IMR-90 (cell line): ENCODE measurements at regions not wholly inside any gene's neighbourhood (a gene's known extent, or its start where the extent isn't known, plus 50 kb on each side); places are given as distances from the start of the nearest gene placed in this dataset.

ENCODE experiments used
- ATAC-seq: fragments of 200-7000 bp; cut with Tn5 transposase; 2 replicates; pipeline ENCODE4 v1.9.1; 2020; ENCODE audit warnings: low read depth, mild to moderate bottlenecking, moderate library complexity
- BruUV-seq: library from RNA; stranded (reverse); fragments of 400-500 nt; replicated peaks from 2 replicates; lab custom pipeline; 2021; lab: Mats Ljungman, UMichigan
- CTCF ChIA-PET: fragments of 300-600 bp; formaldehyde crosslinking; extraction: SDS; loops from one replicate; lab custom pipeline; 2021; ENCODE audit warnings: antibody characterized with exemption; lab: Yijun Ruan, JAX
- POLR2A ChIA-PET: fragments of 300-600 bp; sonication (Branson Sonifier 250); formaldehyde crosslinking; loops from one replicate; lab custom pipeline; 2022; ENCODE audit warnings: antibody characterized with exemption; ENCODE audit not compliant: unreplicated experiment; lab: Charles Lee
- DNase-seq: peaks from one replicate; pipeline ENCODE4 v3.0.0; 2013
- H2AFZ ChIP-seq: replicated peaks from 2 replicates; pipeline ENCODE3; 2013; ENCODE audit warnings: low read length, mild to moderate bottlenecking; ENCODE audit not compliant: poor library complexity
- H2AK5ac ChIP-seq: 2 replicates; pipeline ENCODE4 v1.6.1; 2013; ENCODE audit warnings: low read depth, low read length, inconsistent platforms
- H2AK9ac ChIP-seq: replicated peaks from 2 replicates; pipeline ENCODE3; 2013; ENCODE audit warnings: mild to moderate bottlenecking, low read depth, low read length, moderate library complexity; ENCODE audit not compliant: poor library complexity
- H2BK120ac ChIP-seq: 2 replicates; pipeline ENCODE4 v1.6.1; 2013; ENCODE audit warnings: low read depth, low read length, inconsistent platforms
- H2BK15ac ChIP-seq: 3 replicates; pipeline ENCODE4 v1.6.1; 2013; ENCODE audit warnings: low read depth, low read length, inconsistent platforms
- H2BK20ac ChIP-seq: 2 replicates; pipeline ENCODE4 v1.6.1; 2013; ENCODE audit warnings: low read depth, mild to moderate bottlenecking, inconsistent platforms, low read length, moderate library complexity
- H2BK5ac ChIP-seq: 2 replicates; pipeline ENCODE4 v1.6.1; 2013; ENCODE audit warnings: mild to moderate bottlenecking, low read depth, low read length, inconsistent platforms; ENCODE audit not compliant: poor library complexity, severe bottlenecking
- H3K14ac ChIP-seq: replicated peaks from 2 replicates; pipeline ENCODE4 v1.6.1; 2013; ENCODE audit warnings: low read depth, low read length, inconsistent platforms
- H3K18ac ChIP-seq: 2 replicates; pipeline ENCODE4 v1.6.1; 2013; ENCODE audit warnings: low read depth, low read length, control low read depth
- H3K23ac ChIP-seq: 2 replicates; pipeline ENCODE4 v1.6.1; 2013; ENCODE audit warnings: low read depth, low read length, inconsistent platforms
- H3K27ac ChIP-seq: 2 replicates; pipeline ENCODE4 v1.5.1; 2013; ENCODE audit warnings: mild to moderate bottlenecking, control low read depth, low read length; ENCODE audit not compliant: insufficient read depth
- H3K27me3 ChIP-seq: 2 replicates; pipeline ENCODE4 v1.6.1; 2013; ENCODE audit warnings: low read length; ENCODE audit not compliant: control insufficient read depth, insufficient read depth
- H3K36me3 ChIP-seq: 2 replicates; pipeline ENCODE4 v1.6.1; 2013; ENCODE audit warnings: low read length, mixed read lengths; ENCODE audit not compliant: control insufficient read depth, insufficient read depth
- H3K4ac ChIP-seq: 2 replicates; pipeline ENCODE4 v1.6.1; 2013; ENCODE audit warnings: low read depth, low read length, inconsistent platforms
- H3K4me1 ChIP-seq: 2 replicates; pipeline ENCODE4 v1.6.1; 2013; ENCODE audit warnings: low read length, mixed read lengths; ENCODE audit not compliant: control insufficient read depth, insufficient read depth
- H3K4me2 ChIP-seq: 2 replicates; pipeline ENCODE4 v1.6.1; 2013; ENCODE audit warnings: low read depth, mild to moderate bottlenecking, control low read depth, low read length, moderate library complexity
- H3K4me3 ChIP-seq: 2 replicates; pipeline ENCODE4 v1.5.1; 2013; ENCODE audit warnings: low read depth, mild to moderate bottlenecking, control low read depth, low read length, moderate library complexity; ENCODE audit not compliant: insufficient read depth
- H3K56ac ChIP-seq: 2 replicates; pipeline ENCODE4 v1.6.1; 2013; ENCODE audit warnings: low read length, inconsistent platforms; ENCODE audit not compliant: insufficient read depth; ENCODE audit errors: extremely low read depth
- H3K79me1 ChIP-seq, 2 experiments: 2 replicates each; pipeline ENCODE4 v1.6.1; 2013; ENCODE audit warnings: low read length in 2 of 2, inconsistent platforms in 1 of 2, low read depth in 1 of 2
- H3K9ac ChIP-seq: 2 replicates; pipeline ENCODE4 v1.6.1; 2013; ENCODE audit warnings: low read depth, low read length, control low read depth
- H3K9me1 ChIP-seq: 2 replicates; pipeline ENCODE4 v1.6.1; 2013; ENCODE audit warnings: low read length, inconsistent platforms; ENCODE audit not compliant: insufficient read depth
- H3K9me3 ChIP-seq: 2 replicates; pipeline ENCODE4 v1.6.1; 2013; ENCODE audit warnings: low read length; ENCODE audit not compliant: control insufficient read depth, insufficient read depth
- H4K20me1 ChIP-seq: 2 replicates; pipeline ENCODE4 v1.6.1; 2013; ENCODE audit warnings: low read length, inconsistent platforms; ENCODE audit not compliant: insufficient read depth
- H4K5ac ChIP-seq: 2 replicates; pipeline ENCODE4 v1.6.1; 2013; ENCODE audit warnings: mild to moderate bottlenecking, low read depth, low read length, control low read depth
- H4K8ac ChIP-seq, 2 experiments: 2 replicates each; pipeline ENCODE4 v1.6.1; 2013; ENCODE audit warnings: low read depth in 2 of 2, low read length in 2 of 2, control low read depth in 1 of 2, inconsistent platforms in 1 of 2
- H4K91ac ChIP-seq: 2 replicates; pipeline ENCODE4 v1.6.1; 2013; ENCODE audit warnings: low read depth, low read length, inconsistent platforms; ENCODE audit not compliant: insufficient read depth
- BHLHE40 ChIP-seq: fragments of 150-350 bp; IDR thresholded peaks from 2 replicates; pipeline ENCODE4 v1.6.1; 2016; ENCODE audit warnings: mild to moderate bottlenecking, low read depth, low read length
- CEBPB ChIP-seq: IDR thresholded peaks from 2 replicates; pipeline ENCODE4 v1.6.1; 2012; ENCODE audit warnings: low read depth, low read length, improper control_type of control experiment
- CHD1 ChIP-seq: IDR thresholded peaks from 2 replicates; pipeline ENCODE4 v1.6.1; 2012; ENCODE audit warnings: low read depth, low read length, improper control_type of control experiment
- FOS ChIP-seq: fragments of 150-350 bp; IDR thresholded peaks from 2 replicates; pipeline ENCODE4 v1.6.1; 2016; ENCODE audit warnings: low read depth, low read length
- MAFK ChIP-seq: IDR thresholded peaks from 2 replicates; pipeline ENCODE4 v1.6.1; 2012; ENCODE audit warnings: low read depth, low read length, improper control_type of control experiment
- NFE2L2 ChIP-seq: fragments of 150-350 bp; IDR thresholded peaks from 2 replicates; pipeline ENCODE4 v1.6.1; 2016; ENCODE audit warnings: low read depth, mild to moderate bottlenecking, low read length
- RCOR1 ChIP-seq: IDR thresholded peaks from 2 replicates; pipeline ENCODE4 v1.6.1; 2012; ENCODE audit warnings: mild to moderate bottlenecking, low read length, improper control_type of control experiment; ENCODE audit not compliant: insufficient replicate concordance
- SMC3 ChIP-seq: fragments of 150-350 bp; IDR thresholded peaks from 2 replicates; pipeline ENCODE4 v1.6.1; 2016; ENCODE audit warnings: low read depth, mild to moderate bottlenecking, antibody characterized with exemption, low read length, moderate library complexity
- WGBS, 2 experiments: methylation state at CpG; one replicate each; pipeline versions ENCODE4 v1.1.5 to v1.1.7; 2013; ENCODE audit warnings: missing lambda C conversion rate in 2 of 2; ENCODE audit not compliant: insufficient read length in 1 of 2; ENCODE audit errors: extremely low coverage in 2 of 2; 5-methylcytosine and 5-hydroxymethylcytosine counted together
- dilution Hi-C: fragments of 300-500 bp; cut with HindIII; formaldehyde crosslinking; loops from one replicate; pipeline ENCODE4 v1.14.3; 2018; ENCODE audit warnings: low sequenced_read_pairs; ENCODE audit not compliant: unreplicated experiment
- in situ Hi-C: fragments of 300-500 bp; cut with MboI; formaldehyde crosslinking; loops from 3 replicates; pipeline ENCODE4 v1.14.3; 2019; ENCODE audit warnings: low sequenced_read_pairs, inconsistent platforms, mixed read lengths
- intact Hi-C: fragments of 100-400 bp; cut with micrococcal nuclease; formaldehyde crosslinking; loops from 2 replicates; pipeline ENCODE4 v1.10.0; 2022
- TF ChIP-seq, protein P1 (sequence below): fragments of 150-350 bp; IDR thresholded peaks from 2 replicates; pipeline ENCODE4 v1.6.1; 2017; ENCODE audit warnings: mild to moderate bottlenecking, antibody characterized with exemption, low read length, low read depth
- TF ChIP-seq, protein P2 (sequence below): conservative IDR thresholded peaks from 2 replicates; pipeline ENCODE4 v1.5.1; 2012; ENCODE audit warnings: mild to moderate bottlenecking, low read depth, low read length, improper control_type of control experiment
- TF ChIP-seq, protein P3 (sequence below): fragments of 150-350 bp; IDR thresholded peaks from 2 replicates; pipeline ENCODE4 v1.6.1; 2016; ENCODE audit warnings: low read depth, mild to moderate bottlenecking, low read length, moderate library complexity, borderline replicate concordance

DNA sequence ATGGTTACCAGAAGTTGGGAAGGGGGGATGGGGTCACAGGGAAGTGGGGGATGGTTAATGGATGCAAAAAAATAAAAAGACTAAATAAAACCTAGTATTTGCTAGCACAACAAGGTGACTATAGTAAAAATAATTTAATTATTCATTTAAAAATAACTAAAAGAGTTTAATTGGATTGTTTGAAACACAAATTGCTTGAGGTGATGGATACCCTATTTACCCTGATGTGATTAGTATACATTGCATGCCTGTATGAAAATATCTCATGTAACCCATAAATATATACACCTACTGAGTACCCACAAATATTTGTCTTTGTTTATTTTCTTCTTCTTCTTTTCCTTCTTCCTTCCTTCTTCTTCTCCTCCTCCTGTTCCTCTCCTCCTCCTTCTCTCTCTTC lies 57.8 kb upstream of the MACF1 start (continued):
- TF ChIP-seq CEBPB = no peak
- TF ChIP-seq, protein P1, sequence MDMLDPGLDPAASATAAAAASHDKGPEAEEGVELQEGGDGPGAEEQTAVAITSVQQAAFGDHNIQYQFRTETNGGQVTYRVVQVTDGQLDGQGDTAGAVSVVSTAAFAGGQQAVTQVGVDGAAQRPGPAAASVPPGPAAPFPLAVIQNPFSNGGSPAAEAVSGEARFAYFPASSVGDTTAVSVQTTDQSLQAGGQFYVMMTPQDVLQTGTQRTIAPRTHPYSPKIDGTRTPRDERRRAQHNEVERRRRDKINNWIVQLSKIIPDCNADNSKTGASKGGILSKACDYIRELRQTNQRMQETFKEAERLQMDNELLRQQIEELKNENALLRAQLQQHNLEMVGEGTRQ = no peak

DNA sequence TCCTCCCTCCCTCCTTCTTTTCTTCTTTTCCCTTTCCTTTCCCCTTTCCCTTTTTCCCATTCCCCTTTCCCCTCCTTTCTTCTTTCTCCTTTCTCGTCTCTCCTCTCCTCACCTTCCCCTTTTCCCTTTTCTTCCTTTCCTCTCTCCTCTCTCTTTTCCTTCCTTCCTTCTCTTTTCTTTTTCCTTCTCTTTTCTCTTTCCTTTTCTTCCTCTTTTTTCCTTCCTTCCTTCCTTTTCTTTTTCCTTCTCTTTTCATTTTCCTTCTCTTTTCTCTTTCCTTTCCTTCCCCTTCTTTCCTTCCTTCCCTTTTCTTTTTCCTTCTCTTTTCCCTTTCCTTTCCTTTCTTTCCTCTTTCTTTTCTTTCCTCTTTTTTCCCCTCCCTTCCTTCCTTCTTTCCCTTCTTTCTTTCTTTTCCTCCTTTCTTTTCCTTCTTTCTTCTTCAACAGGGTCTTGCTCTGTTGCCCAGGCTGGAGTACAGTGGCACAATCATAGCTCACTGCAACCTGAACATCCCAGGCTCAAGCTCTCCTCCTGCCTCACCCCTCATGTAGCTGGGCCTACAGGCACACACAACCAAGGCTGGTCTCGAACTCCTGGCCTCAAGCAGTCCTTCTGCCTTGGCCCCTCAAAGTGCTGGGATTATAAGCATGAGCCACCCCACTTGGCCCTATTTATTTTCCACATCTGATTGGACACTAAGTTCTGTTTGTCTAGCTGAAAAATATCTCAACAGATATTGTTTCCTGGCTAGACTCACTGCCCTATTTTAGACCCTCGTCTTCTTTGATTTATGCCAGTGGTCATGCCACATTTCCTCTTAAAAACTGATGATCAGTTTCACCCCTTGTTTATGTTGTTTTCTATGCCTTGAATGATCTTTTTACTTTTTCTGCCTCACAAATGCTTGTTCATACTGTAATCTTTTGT lies 57.1 kb upstream of the MACF1 start:
- Histone ChIP-seq H4K8ac (peak overlapping the region; percentile 39 to 68; a peak in 2 of 4 replicates), H2BK120ac (peak overlapping the region; percentile 52; the same call in 1 of the 2 replicates), H2AK9ac (no peak overlapping the region), H3K14ac (0 out of 2 replicates have a peak overlapping the region, but pooled peaks have one; percentile 7), H3K56ac (no peak overlapping the region), H3K4me1 (peaks cover 29% of the 10 kb centered on the region), H2BK5ac (peak overlapping the region; percentile 61), H3K4me2 (no peak overlapping the region), H3K36me3 (0 out of 2 replicates have a peak, but pooled peaks cover 1% of the 10 kb centered on the region), H3K9me3 (no peaks in the 10 kb centered on the region), H3K27me3 (no peaks in the 10 kb centered on the region), H4K20me1 (peaks cover 11% of the 10 kb centered on the region), H2AK5ac (peak overlapping the region; percentile 47), H3K79me1 (peaks cover 26 to 76% of the 10 kb centered on the region in 2 experiments), H3K4me3 (no peak overlapping the region), H2BK20ac (no peak overlapping the region; the same call in 1 of the 2 replicates), H3K18ac (peak overlapping the region; percentile 76), H4K5ac (peak overlapping the region; percentile 79), H3K9ac (no peak overlapping the region), H3K23ac (no peak overlapping the region), H3K4ac (peak overlapping the region; percentile 26), H4K91ac (no peak overlapping the region), H2AFZ (no peak overlapping the region), H3K9me1 (peaks cover 24% of the 10 kb centered on the region), H2BK15ac (peak overlapping the region; percentile 65; the same call in 1 of the 3 replicates), H3K27ac (peak overlapping the region; percentile 30; the same call in 1 of the 2 replicates)
- in situ Hi-C loops = no loop called here
- WGBS, 2 experiments = 100% methylated on average over 1 of the region's 3 CpGs
- POLR2A ChIA-PET = interaction anchor here (0.7 to 0.8 kb wide), 2 partner anchors 26 to 37 kb away, joined by 11 to 34 read pairs; no protein-coding TSS in a partner anchor
- intact Hi-C loops = no loop called here
- DNase-seq (no peak), ATAC-seq (no peak)
- dilution Hi-C loops = no loop called here
- CTCF ChIA-PET = no interaction called here
- BruUV-seq = no TSS peak
- TF ChIP-seq, protein P2, sequence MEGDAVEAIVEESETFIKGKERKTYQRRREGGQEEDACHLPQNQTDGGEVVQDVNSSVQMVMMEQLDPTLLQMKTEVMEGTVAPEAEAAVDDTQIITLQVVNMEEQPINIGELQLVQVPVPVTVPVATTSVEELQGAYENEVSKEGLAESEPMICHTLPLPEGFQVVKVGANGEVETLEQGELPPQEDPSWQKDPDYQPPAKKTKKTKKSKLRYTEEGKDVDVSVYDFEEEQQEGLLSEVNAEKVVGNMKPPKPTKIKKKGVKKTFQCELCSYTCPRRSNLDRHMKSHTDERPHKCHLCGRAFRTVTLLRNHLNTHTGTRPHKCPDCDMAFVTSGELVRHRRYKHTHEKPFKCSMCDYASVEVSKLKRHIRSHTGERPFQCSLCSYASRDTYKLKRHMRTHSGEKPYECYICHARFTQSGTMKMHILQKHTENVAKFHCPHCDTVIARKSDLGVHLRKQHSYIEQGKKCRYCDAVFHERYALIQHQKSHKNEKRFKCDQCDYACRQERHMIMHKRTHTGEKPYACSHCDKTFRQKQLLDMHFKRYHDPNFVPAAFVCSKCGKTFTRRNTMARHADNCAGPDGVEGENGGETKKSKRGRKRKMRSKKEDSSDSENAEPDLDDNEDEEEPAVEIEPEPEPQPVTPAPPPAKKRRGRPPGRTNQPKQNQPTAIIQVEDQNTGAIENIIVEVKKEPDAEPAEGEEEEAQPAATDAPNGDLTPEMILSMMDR = no peak
- TF ChIP-seq FOS (no peak), BHLHE40 (no peak), SMC3 (no peak), MAFK (no peak), CHD1 (no peak), NFE2L2 (no peak), RCOR1 (no peak)
- TF ChIP-seq, protein P3, sequence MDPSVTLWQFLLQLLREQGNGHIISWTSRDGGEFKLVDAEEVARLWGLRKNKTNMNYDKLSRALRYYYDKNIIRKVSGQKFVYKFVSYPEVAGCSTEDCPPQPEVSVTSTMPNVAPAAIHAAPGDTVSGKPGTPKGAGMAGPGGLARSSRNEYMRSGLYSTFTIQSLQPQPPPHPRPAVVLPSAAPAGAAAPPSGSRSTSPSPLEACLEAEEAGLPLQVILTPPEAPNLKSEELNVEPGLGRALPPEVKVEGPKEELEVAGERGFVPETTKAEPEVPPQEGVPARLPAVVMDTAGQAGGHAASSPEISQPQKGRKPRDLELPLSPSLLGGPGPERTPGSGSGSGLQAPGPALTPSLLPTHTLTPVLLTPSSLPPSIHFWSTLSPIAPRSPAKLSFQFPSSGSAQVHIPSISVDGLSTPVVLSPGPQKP = no peak
